ENCODE measurements at regions not wholly inside any gene's neighbourhood (a gene's known extent, or its start where the extent isn't known, plus 50 kb on each side); places are given as distances from the start of the nearest gene placed in this dataset.
A peak's percentile ranks its signal among the peaks of the same experiment; 100 is the strongest.

- ATAC-seq = no peak
- no peak for DNase-seq
- intact Hi-C loops (cut with micrococcal nuclease) = no loop called here
Measured at GRCh38 chr10:133035952-133036351, 51.8 kb upstream of the ADGRA1 start.

GRCh38 chr10:133034762-133035161, 53.0 kb upstream of the ADGRA1 start:
- no peak for DNase-seq
- no peak for ATAC-seq
- intact Hi-C loops (cut with micrococcal nuclease) = no loop called here

- no peak for ATAC-seq
- no peak for DNase-seq
- intact Hi-C loops (cut with micrococcal nuclease) = no loop called here
Measured at GRCh38 chr10:133034092-133034491, 53.6 kb upstream of the ADGRA1 start.

GRCh38 chr10:133033742-133034048, 54.0 kb upstream of the ADGRA1 start:
- DNase-seq (no peak), ATAC-seq (no peak)
- intact Hi-C loops (cut with micrococcal nuclease) = no loop called here

GRCh38 chr10:133032976-133033741, 54.6 kb upstream of the ADGRA1 start:
- intact Hi-C loops (cut with micrococcal nuclease) = no loop called here
- ATAC-seq (no peak), DNase-seq (no peak)

DNA sequence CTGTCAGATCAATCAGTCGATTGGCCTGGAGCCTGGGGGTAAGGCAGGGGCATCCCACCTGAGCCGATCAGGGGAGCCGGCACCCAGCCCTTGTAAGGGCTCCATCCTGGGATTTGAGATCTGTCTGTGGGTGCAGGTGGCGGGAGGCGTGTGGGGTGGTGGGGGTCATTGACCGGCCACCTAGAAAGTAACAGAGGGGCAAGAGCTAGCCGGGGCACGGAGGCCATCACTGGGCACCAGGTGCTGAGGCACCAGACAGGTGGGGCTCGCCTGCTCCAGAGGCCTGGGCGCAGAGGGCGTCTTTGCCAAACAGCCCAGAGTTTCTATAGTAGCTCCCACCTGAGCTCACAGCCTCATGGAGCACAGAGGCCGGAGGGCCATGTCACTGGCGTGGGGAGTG, 55.5 kb upstream of the ADGRA1 start:
- intact Hi-C loops (cut with micrococcal nuclease) = no loop called here
- ATAC-seq (no peak), DNase-seq (no peak)

GRCh38 chr10:133031541-133032125, 56.1 kb upstream of the ADGRA1 start:
- ATAC-seq = no peak
- intact Hi-C loops (cut with micrococcal nuclease) = no loop called here
- DNase-seq = no peak

DNA sequence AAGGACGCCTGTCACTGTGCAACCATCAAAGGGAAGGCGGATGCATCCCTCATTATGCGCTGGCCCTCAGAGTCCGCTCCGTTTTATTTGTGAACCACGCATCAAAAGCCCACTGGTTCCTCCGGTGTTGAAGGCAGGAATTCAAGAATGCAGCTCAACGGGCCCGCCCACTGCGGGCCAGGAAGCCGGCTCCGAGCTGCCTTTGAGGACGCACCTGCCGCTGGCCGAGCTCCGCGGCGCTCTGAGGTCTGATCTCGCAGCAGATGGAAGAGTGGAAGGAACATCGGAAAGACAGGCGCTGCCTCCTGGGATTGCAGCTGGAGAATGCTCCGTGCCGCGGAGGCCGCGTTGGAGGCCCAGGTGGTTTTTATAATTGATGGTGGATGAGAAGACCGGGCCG, 56.9 kb upstream of the ADGRA1 start:
- ATAC-seq = no peak
- no peak for DNase-seq
- intact Hi-C loops (cut with micrococcal nuclease) = no loop called here

DNA sequence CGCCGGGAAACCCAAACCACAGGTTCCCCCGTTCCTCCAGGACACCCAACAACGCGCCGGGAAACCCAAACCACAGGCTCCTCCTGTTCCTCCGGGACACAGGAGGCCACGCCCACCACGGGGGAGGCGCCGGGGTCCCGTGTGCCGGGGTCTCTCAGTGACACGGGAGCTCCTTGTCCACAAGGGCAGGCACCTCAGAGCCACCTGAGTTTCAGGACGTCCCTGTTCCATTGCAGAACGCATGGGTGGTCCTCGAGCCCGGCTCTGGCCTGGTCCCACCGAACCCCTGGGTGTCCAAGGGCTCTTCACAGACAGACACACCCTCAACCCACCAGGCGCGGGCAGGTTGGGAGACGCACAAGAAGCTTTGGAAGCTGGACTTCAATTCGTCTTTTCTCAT, 57.6 kb upstream of the ADGRA1 start:
- DNase-seq (no peak), ATAC-seq (no peak)
- intact Hi-C loops (cut with micrococcal nuclease) = no loop called here

DNA sequence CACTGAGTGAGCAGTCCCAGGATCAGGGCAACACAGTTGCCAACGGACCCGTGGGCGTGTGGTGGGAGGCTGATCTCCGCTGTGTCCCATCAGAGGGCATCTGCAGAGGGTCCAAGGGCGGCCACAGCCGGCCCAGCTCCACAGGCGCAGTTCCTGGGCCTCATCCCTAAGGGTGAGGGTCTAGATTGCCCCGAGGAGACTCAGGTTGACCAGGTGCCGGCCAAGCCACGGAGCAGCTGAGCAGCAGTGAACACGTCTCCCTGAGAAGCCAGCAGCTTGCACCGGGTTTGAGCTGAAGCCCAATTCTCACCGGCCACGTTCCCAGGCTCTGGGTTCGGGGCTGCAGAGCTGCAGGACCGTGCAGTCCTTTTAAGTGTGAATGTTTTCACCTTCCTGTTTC, 58.8 kb upstream of the ADGRA1 start:
- ATAC-seq (no peak), DNase-seq (no peak)
- intact Hi-C loops (cut with micrococcal nuclease) = no loop called here

DNA sequence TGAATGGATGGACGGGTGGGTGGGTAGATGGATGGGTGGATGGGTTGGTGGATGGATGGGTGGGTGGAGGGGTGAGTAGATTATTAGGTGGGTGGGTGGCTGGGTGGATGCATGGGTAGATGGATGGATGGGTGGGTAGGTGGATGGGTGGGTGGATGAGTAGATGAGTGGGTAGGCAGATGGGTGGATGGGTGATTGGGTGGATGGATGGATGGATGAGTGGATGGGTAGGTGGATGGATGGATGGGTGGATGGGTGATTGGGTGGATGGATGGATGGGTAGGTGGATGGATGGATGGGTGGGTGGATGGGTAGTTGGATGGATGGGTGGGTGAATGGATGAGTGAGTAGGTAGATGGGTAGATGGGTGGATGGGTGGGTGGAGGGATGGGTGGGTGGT, 59.6 kb upstream of the ADGRA1 start:
- intact Hi-C loops (cut with micrococcal nuclease) = no loop called here
- DNase-seq (no peak), ATAC-seq (no peak)

DNA sequence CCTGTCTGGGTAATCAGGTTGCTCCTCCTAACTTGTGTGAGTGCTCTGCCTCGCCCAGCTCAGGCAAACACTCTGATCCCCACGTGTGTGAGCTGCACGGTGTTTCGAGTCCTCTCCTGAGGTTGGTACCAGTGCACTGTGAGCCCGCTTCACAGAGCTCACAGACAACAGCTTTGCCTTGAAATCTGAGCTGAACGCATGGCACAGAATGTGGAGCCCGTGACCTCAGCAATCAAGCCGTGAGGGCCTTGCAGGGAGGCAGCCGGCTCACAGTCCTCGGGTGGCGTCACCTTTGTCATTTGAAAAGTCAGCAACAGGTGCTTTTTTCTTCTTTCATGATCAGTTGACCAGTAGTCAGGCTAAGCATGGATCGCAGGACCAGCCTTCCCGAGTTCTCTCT, 60.2 kb upstream of the ADGRA1 start:
- ATAC-seq (no peak), DNase-seq (no peak)

GRCh38 chr10:133026726-133027395, 60.9 kb upstream of the ADGRA1 start:
- DNase-seq (no peak), ATAC-seq (no peak)

More for the DNA sequence above, 60.2 kb upstream of the ADGRA1 start:
- intact Hi-C loops (cut with micrococcal nuclease) = no loop called here

DNA sequence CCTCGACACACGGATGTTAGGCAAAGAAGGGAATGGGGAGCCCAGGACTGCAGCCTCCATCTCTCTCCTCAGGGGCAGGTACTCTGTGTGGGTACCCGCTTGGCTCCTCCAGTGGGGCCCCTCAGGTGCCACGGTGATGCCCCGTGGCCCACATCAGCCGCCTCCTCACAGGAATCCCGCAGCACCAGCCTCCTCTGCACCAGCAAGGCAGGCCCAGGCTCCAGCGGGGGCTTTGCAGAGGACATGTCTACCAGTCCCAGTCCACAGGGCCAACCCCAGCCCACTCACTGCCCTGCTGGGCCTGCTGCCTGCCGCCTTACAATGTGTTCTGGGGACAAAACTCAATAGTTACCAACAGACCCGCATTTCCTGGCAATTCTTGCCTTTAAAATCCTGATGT, 61.6 kb upstream of the ADGRA1 start:
- intact Hi-C loops (cut with micrococcal nuclease) = no loop called here
- DNase-seq = no peak
- ATAC-seq = no peak

More at GRCh38 chr10:133026726-133027395, 60.9 kb upstream of the ADGRA1 start:
- intact Hi-C loops (cut with micrococcal nuclease) = no loop called here

GRCh38 chr10:133025558-133026090, 62.1 kb upstream of the ADGRA1 start:
- intact Hi-C loops (cut with micrococcal nuclease) = no loop called here
- no peak for ATAC-seq

GRCh38 chr10:133024704-133025557, 62.8 kb upstream of the ADGRA1 start:
- DNase-seq = no peak
- no peak for ATAC-seq
- intact Hi-C loops (cut with micrococcal nuclease) = no loop called here

More at GRCh38 chr10:133025558-133026090, 62.1 kb upstream of the ADGRA1 start:
- DNase-seq = no peak

- no peak for DNase-seq
- ATAC-seq = no peak
- intact Hi-C loops (cut with micrococcal nuclease) = no loop called here
Measured at GRCh38 chr10:133023216-133023843, 64.4 kb upstream of the ADGRA1 start.

DNA sequence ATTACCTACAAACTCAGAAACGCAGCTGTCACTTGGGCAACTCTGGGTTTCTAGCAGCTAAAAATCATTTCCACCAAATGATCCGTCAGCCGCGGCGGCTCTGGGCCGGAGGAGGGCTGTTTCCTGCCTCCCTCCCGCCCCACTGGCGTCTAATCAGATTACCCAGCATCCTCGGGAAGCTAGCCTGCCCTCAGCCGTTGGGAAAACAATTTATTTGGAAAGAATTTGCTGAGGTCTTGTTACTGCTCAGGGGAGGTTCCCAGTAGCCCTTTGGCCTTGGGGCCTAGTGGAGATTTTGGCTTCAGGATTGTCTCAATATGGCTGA, 65.0 kb upstream of the ADGRA1 start:
- ATAC-seq (peak; percentile 48), DNase-seq (no peak)
- intact Hi-C loops (cut with micrococcal nuclease) = no loop called here

Data from left ventricle myocardium superior (tissue), 1 donor.